Lower leg skin (tissue), 4 donors: ENCODE measurements at regions not wholly inside any gene's neighbourhood (a gene's known extent, or its start where the extent isn't known, plus 50 kb on each side); places are given as distances from the start of the nearest gene placed in this dataset.

ENCODE experiments used
- DNase-seq, 2 donors: peaks; one replicate each; pipeline ENCODE4 v3.0.0-alpha.2; 2019; ENCODE audit warnings: low spot score in 2 of 2
- H3K4me3 ChIP-seq: fragments of 200-600 bp; sonication (generic); 2 replicates; pipeline ENCODE4 v1.5.1; 2017; ENCODE audit warnings: mild to moderate bottlenecking, low read depth; ENCODE audit not compliant: poor library complexity, severe bottlenecking
- POLR2A ChIP-seq, 2 donors: fragments of 450-650 bp; IDR thresholded peaks; one replicate each; pipeline ENCODE4 v1.6.1; 2016 to 2017; ENCODE audit warnings: antibody characterized with exemption in 2 of 2, mild to moderate bottlenecking in 1 of 2, moderate library complexity in 1 of 2
- WGBS, 2 donors: methylation state at CpG; one replicate each; pipeline ENCODE4 v1.1.5; 2018; 5-methylcytosine and 5-hydroxymethylcytosine counted together
- intact Hi-C: fragments of 100-400 bp; cut with DNase I; formaldehyde crosslinking; loops from one replicate; pipeline ENCODE4 v1.15.0; 2023; ENCODE audit warnings: low total_unique reads
- TF ChIP-seq, protein P1 (sequence below), 3 donors: fragments of 450-650 bp; IDR thresholded peaks; one replicate each; pipeline ENCODE4 v1.5.1; 2016; ENCODE audit warnings: antibody characterized with exemption in 3 of 3, mild to moderate bottlenecking in 3 of 3, moderate library complexity in 2 of 3

DNA sequence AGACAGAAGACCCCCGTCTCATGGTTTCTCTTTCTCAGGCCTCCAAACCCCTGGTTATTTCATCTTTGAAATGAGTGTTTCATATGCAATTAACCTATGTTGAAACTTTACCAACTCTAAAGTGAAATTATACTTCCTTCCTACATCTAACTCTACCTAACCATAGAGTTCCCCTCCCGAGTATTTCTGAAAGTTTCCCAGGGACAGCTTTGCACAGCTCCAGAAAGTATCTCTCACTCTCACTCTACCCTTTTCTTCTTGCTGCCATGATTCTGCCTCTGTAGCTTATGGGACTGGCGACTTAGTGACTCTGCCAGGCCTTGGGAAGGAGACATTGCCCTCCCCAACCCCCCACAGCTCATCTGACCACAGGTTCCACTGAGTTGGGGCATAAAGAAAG lies 107.9 kb downstream of the B3GNT2 start:
- intact Hi-C loops, result no loop called here
- H3K4me3 ChIP-seq, result no peak overlapping the region
- no peak for TF ChIP-seq POLR2A (IDR thresholded peaks at IDR 0.05)
- TF ChIP-seq, protein P1, sequence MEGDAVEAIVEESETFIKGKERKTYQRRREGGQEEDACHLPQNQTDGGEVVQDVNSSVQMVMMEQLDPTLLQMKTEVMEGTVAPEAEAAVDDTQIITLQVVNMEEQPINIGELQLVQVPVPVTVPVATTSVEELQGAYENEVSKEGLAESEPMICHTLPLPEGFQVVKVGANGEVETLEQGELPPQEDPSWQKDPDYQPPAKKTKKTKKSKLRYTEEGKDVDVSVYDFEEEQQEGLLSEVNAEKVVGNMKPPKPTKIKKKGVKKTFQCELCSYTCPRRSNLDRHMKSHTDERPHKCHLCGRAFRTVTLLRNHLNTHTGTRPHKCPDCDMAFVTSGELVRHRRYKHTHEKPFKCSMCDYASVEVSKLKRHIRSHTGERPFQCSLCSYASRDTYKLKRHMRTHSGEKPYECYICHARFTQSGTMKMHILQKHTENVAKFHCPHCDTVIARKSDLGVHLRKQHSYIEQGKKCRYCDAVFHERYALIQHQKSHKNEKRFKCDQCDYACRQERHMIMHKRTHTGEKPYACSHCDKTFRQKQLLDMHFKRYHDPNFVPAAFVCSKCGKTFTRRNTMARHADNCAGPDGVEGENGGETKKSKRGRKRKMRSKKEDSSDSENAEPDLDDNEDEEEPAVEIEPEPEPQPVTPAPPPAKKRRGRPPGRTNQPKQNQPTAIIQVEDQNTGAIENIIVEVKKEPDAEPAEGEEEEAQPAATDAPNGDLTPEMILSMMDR (IDR thresholded peaks at IDR 0.05), result no peak
- no peak for DNase-seq
- WGBS, 2 donors, result 87 to 89% methylated on average over 3 of the region's 3 CpGs

DNA sequence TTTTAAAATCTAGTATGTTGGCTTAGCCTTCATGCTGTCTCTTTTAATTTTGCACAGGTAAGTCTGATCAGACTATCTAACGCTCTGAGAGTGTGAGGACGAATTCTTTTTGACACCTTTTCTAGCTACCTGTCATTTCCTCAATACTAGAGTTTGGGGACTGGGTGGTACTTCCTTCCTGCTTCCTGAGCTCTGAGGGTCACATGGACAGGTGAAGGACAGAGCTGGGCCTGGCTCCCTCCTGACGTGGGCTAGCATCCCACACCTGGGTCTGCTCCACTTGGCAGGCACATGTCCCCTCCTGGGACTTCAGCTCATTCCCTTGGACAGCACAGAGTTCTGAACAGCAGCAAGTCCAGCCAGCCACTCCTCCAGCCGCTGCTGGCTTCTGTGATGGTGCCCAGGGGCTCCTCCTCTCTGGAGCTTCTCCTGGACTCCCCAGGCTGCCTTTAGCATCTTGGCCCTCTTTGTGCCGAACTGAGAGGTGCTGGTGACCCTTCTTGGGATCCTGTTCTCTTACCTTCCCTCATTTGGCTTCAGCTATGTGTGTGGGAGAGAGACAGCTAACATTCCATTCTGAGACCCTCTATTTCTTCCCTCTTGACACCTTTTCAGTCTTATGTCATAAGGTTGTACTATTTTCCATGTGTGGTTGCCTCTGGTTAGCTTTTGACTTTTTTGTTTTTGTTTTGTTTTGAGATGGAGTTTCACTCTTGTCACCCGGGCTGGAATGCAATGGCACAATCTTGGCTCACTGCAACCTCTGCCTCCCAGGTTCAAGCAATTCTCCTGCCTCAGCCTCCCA lies 106.9 kb downstream of the B3GNT2 start:
- 78 to 81% methylated on average over 6 of the region's 6 CpGs for WGBS, 2 donors
- H3K4me3 ChIP-seq, result no peak overlapping the region
- intact Hi-C loops, result no loop called here
- no peak for TF ChIP-seq POLR2A (IDR thresholded peaks at IDR 0.05)
- TF ChIP-seq, protein P1 (IDR thresholded peaks at IDR 0.05), result no peak
- no peak for DNase-seq

DNA sequence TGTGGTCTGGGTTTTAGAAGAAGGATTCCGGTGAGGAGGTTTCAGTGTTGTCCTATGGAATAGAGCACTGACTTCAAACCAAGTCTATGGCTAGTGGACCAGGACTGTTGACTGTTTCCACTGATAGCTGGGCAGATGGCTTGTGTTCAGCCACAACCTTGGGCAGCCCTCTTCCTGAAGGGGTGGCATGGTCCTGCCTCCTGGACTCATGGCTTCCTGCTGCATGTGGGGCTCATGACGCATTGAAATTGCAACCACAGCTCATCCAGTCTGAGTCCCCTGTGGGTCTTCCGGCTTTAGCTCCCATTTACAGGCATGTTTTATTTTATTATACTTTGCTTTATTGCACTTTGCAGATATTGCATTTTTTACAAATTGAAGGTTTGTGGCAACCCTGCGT lies 105.0 kb downstream of the B3GNT2 start:
- no peak for DNase-seq
- 84 to 88% methylated on average over 4 of the region's 4 CpGs for WGBS, 2 donors
- TF ChIP-seq, protein P1 (IDR thresholded peaks at IDR 0.05), result no peak
- TF ChIP-seq POLR2A (IDR thresholded peaks at IDR 0.05), result no peak
- H3K4me3 ChIP-seq, result no peak overlapping the region
- intact Hi-C loops, result no loop called here

DNA sequence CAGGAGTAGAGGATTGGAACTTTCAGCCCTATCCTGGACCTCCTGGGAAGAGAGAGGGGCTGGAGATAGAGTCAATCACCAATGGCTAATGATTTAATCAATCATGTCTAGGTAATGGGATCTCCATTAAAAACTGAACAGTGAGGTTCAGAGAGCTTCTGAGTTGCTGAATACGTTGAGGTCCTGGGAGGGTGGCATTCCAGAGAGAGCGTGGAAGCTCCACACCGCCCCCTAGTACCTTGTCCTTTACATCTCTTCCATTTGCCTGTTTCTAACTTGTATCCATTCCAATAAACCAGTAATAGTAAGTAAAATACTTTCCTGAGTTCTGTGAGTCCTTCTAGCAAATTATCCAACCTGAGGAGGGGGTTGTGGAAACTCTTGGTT lies 101.7 kb downstream of the B3GNT2 start:
- WGBS, 2 donors, result 81 to 87% methylated on average over 3 of the region's 3 CpGs
- intact Hi-C loops, result no loop called here
- no peak overlapping the region for H3K4me3 ChIP-seq
- TF ChIP-seq POLR2A (IDR thresholded peaks at IDR 0.05), result no peak
- TF ChIP-seq, protein P1 (IDR thresholded peaks at IDR 0.05), result no peak
- no peak for DNase-seq

DNA sequence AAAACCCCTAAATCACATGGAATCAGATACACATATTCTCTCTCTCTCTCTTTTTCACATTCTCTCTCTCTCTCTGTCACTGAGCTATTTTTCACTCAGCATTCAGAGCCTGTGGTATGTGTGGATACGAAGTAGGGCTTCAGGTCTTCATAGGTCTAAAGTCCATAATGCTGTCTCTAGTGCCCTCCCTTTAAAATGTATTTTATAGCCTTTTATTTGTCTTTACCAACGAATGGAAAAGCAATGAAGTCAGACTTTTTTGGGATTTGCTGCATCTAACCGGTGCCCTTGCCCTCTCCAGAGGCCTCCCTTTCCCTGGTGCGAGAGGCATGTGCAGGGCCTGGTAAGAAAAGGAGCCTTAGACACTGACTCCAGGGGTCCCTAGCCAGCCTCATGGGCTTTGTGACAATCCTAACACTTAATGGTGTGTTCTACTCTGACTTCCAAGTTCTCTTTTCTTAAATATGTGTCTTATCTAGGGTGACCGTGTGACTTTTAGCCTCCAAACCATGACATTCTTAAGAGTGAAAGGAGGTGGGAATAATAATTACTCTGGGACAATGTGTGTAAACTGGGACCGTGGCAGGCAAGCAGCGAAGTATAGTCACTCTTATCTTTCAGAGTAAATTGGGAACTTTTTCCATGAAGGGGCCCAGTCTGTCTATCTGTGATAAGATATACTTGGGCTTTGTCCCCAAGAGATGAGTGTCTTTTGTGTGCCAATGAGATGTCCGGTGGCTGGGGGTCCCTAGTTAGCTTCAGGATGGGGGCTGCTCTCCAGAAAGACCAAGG lies 101.1 kb downstream of the B3GNT2 start:
- no peak overlapping the region for H3K4me3 ChIP-seq
- intact Hi-C loops, result no loop called here
- 89 to 95% methylated on average over 8 of the region's 8 CpGs for WGBS, 2 donors
- DNase-seq, result no peak
- TF ChIP-seq POLR2A (IDR thresholded peaks at IDR 0.05), result no peak
- TF ChIP-seq, protein P1 (IDR thresholded peaks at IDR 0.05), result no peak
